HPDE6-E6E7 (cell line): ENCODE measurements at regions not wholly inside any gene's neighbourhood (a gene's known extent, or its start where the extent isn't known, plus 50 kb on each side); places are given as distances from the start of the nearest gene placed in this dataset.

ENCODE experiments used
- DNase-seq: peaks from one replicate; pipeline ENCODE4 v3.0.0; 2011; ENCODE audit warnings: missing footprints; ENCODE audit errors: extremely low spot score

GRCh38 chr2:122639176-122639575 is 883.7 kb downstream of the TSN start:
- no peak for DNase-seq

GRCh38 chr2:122639711-122640110 is 884.3 kb downstream of the TSN start:
- no peak for DNase-seq

DNA sequence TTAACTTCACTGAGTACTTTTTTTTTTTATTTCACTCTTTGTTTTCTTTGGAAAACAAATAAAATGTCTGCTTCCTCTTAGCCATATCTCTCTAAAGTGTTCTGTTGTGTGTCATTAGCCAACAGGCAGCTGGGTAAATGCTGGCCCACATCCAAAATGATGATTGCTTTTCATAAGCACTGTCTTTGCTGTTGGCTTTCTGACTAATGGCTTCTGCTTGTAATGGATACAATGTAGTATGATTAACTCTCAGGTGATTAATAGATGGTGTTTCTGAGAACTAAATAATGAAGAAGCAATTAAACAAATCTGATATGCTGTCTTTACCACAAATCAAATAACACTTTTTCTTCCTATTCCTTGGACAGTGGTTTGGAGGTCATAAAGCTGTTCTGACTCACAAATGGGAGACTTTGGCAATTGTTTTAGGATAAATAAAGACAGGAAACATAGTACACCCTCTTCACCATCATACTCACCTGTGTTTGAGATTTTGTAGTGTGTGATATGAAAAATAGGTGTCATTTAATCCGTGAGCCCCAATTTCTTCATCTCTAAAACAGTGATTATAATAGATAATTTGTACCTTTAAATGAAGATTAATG is 888.4 kb downstream of the TSN start:
- DNase-seq: peak; percentile 54

- DNase-seq: no peak
Observed at GRCh38 chr2:122651236-122651635, 895.8 kb downstream of the TSN start.

GRCh38 chr2:122651780-122652179 is 896.3 kb downstream of the TSN start:
- DNase-seq: no peak

- no peak for DNase-seq
Observed at GRCh38 chr2:122652670-122653069, 897.2 kb downstream of the TSN start.

- no peak for DNase-seq
Observed at GRCh38 chr2:122656403-122656802, 901.0 kb downstream of the TSN start.

GRCh38 chr2:122660786-122661634 is 905.6 kb downstream of the TSN start:
- no peak for DNase-seq

GRCh38 chr2:122663620-122664019 is 908.2 kb downstream of the TSN start:
- no peak for DNase-seq

GRCh38 chr2:122669627-122670026 is 914.2 kb downstream of the TSN start:
- DNase-seq: no peak

- no peak for DNase-seq
Observed at GRCh38 chr2:122670897-122671296, 915.4 kb downstream of the TSN start.

- DNase-seq: no peak
Observed at GRCh38 chr2:122680662-122681061, 925.2 kb downstream of the TSN start.

GRCh38 chr2:122681626-122682025 is 926.2 kb downstream of the TSN start:
- no peak for DNase-seq

GRCh38 chr2:122682356-122682755 is 926.9 kb downstream of the TSN start:
- no peak for DNase-seq

DNA sequence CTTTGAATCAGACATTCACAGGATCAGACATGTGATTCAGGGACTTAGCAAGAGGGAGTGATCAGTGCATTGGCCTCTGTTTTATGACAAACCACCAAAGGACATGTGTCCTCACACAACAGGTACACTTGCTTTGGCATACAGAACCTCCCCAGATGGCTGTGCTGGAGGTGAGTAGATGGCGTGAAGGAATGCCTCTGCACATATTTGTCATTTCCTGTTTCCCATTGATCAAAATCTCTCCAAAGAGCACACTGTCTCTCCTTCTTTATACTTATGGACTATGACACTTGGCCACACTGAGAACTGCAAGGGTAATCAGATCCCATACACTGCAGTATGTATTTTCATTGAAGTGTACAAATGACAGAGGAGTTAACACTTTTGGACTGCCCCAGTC is 927.6 kb downstream of the TSN start:
- no peak for DNase-seq

DNA sequence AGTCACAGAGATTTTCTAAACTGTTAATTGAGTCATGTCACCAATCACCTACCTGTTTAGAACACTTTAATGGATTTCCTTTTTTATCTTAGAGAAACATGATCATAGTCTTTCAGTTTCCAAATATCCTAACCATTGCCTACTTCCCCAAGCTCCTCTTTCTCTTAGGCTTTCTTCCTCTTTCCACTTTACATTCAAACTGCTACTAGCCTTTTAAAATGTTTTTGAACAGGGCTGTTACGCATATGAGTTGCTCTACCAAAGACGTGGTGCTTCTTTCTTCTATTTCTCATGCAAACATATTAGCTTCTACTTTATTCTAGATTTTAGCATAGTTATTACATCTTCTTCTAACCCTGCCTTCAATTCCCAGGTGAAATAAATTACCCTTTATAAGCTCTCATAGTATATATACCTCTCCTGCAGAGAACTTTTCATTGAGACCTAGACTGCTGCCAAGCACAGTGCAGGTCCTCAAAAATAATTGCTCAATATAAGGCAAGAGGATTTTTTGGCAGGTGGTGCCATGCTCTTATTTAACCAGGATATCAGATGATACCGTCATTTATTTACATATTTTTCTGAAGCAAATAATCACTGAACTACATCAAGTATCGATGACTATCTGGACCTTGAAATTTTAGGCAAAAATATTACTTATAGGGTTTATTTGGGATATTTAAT is 937.1 kb downstream of the TSN start:
- no peak for DNase-seq

GRCh38 chr2:122697415-122697814 is 942.0 kb downstream of the TSN start:
- DNase-seq: no peak

DNA sequence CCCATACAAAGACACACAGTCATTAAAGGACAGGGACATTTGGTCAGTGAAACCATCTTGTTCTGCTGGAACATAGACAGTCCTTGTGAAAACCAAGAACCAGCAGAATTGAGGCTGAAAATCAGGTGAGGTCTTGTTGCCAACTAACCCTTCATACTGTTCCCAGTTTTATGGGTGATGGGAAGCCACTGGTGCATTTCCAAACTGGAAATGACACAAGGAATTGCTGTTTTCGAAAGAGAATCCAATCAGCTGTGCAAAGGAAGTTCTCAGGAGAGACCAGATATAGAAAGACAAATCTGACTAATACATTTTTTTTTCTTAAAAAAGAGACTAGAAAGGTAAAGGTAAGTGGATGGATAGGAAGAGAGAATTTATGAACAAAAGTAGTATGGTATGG is 948.2 kb downstream of the TSN start:
- no peak for DNase-seq

GRCh38 chr2:122704109-122704563 is 948.7 kb downstream of the TSN start:
- no peak for DNase-seq

GRCh38 chr2:122705746-122706145 is 950.3 kb downstream of the TSN start:
- no peak for DNase-seq

DNA sequence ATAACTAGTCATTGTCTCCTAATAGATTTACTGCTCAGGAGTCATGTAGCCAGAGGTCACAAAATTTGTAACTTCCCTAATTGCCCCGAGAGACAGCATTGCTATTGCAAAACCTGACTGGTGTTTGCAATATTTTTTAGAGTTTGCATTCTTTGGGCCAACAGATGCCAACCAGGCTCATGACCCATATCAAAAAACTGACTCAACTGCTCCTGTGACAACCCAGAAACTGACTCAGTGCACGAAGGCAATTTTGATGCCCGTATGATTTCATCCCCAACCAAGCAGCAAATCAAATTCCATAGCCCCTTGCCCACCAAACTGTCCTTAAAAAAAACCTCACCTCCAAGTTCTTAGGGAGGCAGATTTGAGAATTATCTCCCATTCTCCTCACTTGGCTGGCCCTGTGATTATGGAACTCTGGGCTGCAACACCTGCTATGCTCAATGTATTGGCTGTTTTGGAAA is 951.3 kb downstream of the TSN start:
- DNase-seq: no peak

DNA sequence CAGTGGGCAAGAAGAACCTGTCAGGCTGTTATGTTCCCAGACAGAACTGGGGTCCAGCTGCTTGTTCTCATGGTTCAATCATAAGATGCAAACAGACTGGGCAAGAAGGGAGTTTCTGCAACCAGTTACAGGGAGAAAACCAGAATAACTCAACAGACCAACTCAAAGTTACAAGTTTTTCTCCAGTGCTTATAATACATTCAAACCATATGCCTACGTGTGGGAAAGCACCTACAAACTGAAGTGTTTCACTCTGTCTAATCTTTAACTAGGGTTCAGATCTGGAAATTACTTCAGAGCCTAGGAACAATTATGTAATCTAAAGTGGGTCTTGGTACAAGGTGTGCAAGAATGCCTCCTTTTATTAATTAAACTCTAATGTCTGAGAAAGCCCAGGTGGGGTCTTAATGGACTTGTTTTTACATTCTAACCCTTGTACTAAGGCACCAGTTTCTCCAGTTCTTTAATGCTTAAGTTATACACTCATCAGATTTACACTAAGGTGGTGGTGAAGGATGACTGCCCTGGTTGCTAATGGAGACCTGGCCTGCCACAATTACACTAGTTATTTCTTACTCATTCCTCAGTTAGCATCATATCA is 951.9 kb downstream of the TSN start:
- DNase-seq: no peak
